K562 (cell line): ENCODE measurements at regions not wholly inside any gene's neighbourhood (a gene's known extent, or its start where the extent isn't known, plus 50 kb on each side); places are given as distances from the start of the nearest gene placed in this dataset.
A peak's percentile ranks its signal among the peaks of the same experiment; 100 is the strongest.

Source experiments
- ATF3 ChIP-seq, 2 experiments: fragments of 450-650 bp in 1 of 2; sonication (generic) in 1 of 2; formaldehyde crosslinking in 1 of 2; IDR thresholded peaks in 1 of 2; conservative IDR thresholded peaks in 1 of 2; 2 replicates each; pipeline versions ENCODE4 v1.6.1 to v1.8.1; 2016 to 2023; ENCODE audit warnings: mild to moderate bottlenecking in 2 of 2, moderate library complexity in 2 of 2, inconsistent platforms in 1 of 2, missing genetic modification reagents in 1 of 2
- ATF4 ChIP-seq: fragments of 450-650 bp; formaldehyde crosslinking; IDR thresholded peaks from 2 replicates; pipeline ENCODE4 v1.4.0; 2022; ENCODE audit warnings: mild to moderate bottlenecking, moderate library complexity
- EHMT2 ChIP-seq: fragments of 450-650 bp; IDR thresholded peaks from 2 replicates; pipeline ENCODE4 v1.6.1; 2018; ENCODE audit warnings: antibody characterized with exemption
- ELF4 ChIP-seq: fragments of 450-650 bp; formaldehyde crosslinking; IDR thresholded peaks from 2 replicates; pipeline ENCODE4 v1.4.0; 2022; ENCODE audit warnings: missing genetic modification characterization
- GTF2A2 ChIP-seq: IDR thresholded peaks from 2 replicates; pipeline ENCODE4 v1.6.1; 2016; ENCODE audit warnings: mild to moderate bottlenecking, missing genetic modification characterization, missing compliant biosample characterization
- MAFF ChIP-seq: IDR thresholded peaks from 2 replicates; pipeline ENCODE4 v1.6.1; 2012; ENCODE audit warnings: low read length, improper control_type of control experiment
- MECOM ChIP-seq: fragments of 250-450 bp; sonication (Bioruptor Pico); IDR thresholded peaks from 2 replicates; pipeline ENCODE4 v1.8.0; 2022; ENCODE audit warnings: inconsistent platforms
- MGA ChIP-seq: fragments of 450-650 bp; IDR thresholded peaks from 2 replicates; pipeline ENCODE4 v1.6.1; 2016; ENCODE audit warnings: mild to moderate bottlenecking, moderate library complexity
- PHB2 ChIP-seq: fragments of 450-650 bp; IDR thresholded peaks from 2 replicates; pipeline ENCODE4 v1.6.1; 2017; ENCODE audit warnings: low read depth
- POLR2G ChIP-seq: fragments of 200-400 bp; formaldehyde crosslinking; IDR thresholded peaks from 2 replicates; pipeline ENCODE4 v1.6.1; 2017; ENCODE audit warnings: low read depth, mild to moderate bottlenecking, antibody characterized with exemption, low read length, moderate library complexity
- SAFB2 ChIP-seq: fragments of 200-400 bp; formaldehyde crosslinking; IDR thresholded peaks from 2 replicates; pipeline ENCODE4 v1.6.1; 2018; ENCODE audit warnings: borderline replicate concordance, low read length, low read depth, moderate library complexity; ENCODE audit not compliant: severe bottlenecking
- SAP30 ChIP-seq: fragments of 200-600 bp; sonication (generic); IDR thresholded peaks from 2 replicates; pipeline ENCODE4 v1.6.1; 2012; ENCODE audit warnings: borderline replicate concordance, low read depth, mild to moderate bottlenecking, moderate library complexity, low read length, control low read depth, inconsistent platforms; ENCODE audit not compliant: insufficient read depth, poor library complexity, severe bottlenecking
- TEAD1 ChIP-seq, 2 experiments: fragments of 450-650 bp in 1 of 2; sonication (generic) in 1 of 2; formaldehyde crosslinking; IDR thresholded peaks; 2 replicates each; pipeline versions ENCODE4 v1.4.0 to v1.8.0; 2020 to 2022; ENCODE audit warnings: mild to moderate bottlenecking in 2 of 2, missing genetic modification reagents in 1 of 2
- TRIM24 ChIP-seq, 2 experiments: fragments of 450-650 bp; IDR thresholded peaks; 2 replicates each; pipeline ENCODE4 v1.6.1; 2016
- TRIM28 ChIP-seq: fragments of 450-650 bp; IDR thresholded peaks from 2 replicates; pipeline ENCODE4 v1.6.1; 2017
- ZNF274 ChIP-seq: IDR thresholded peaks from 2 replicates; pipeline ENCODE4 v1.6.1; 2011; ENCODE audit warnings: low read depth, mild to moderate bottlenecking, low read length, moderate library complexity, borderline replicate concordance

- TF ChIP-seq PHB2 (peak; percentile 97), TRIM24 (IDR thresholded peaks at IDR 0.05) (peak; percentile 99), TEAD1 (CRISPR knock-in tag; IDR thresholded peaks at IDR 0.05) (peak in 1 of 2 experiments; percentile 88; a peak in 2 of 4 replicates), ZNF274 (peak; percentile 80), SAP30 (no peak), ATF3 (IDR thresholded peaks at IDR 0.05) (peak; percentile 82), ATF3 (CRISPR knock-in tag; conservative IDR thresholded peaks at IDR 0.05) (no peak), TRIM28 (peak; percentile 74), SAFB2 (no peak), MAFF (peak; percentile 46; the same call in 1 of the 2 replicates), ATF4 (CRISPR knock-in tag) (peak; percentile 72), GTF2A2 (tag) (no peak), POLR2G (no peak), MGA (no peak; the same call in 1 of the 2 replicates), ELF4 (CRISPR knock-in tag) (peak; percentile 92; the same call in 1 of the 2 replicates), MECOM (peak; percentile 67; the same call in 1 of the 2 replicates), EHMT2 (no peak; the same call in 1 of the 2 replicates)
These were observed 102.3 kb upstream of the GRIN3A start (continued) for GRCh38 chr9:101840694-101841188.
